HG03025 (cell line): ENCODE measurements at regions not wholly inside any gene's neighbourhood (a gene's known extent, or its start where the extent isn't known, plus 50 kb on each side); places are given as distances from the start of the nearest gene placed in this dataset.

Experiments
- ATAC-seq: cut with Tn5 transposase; IDR thresholded peaks from one replicate; pipeline ENCODE4 v1.9.1; 2021; ENCODE audit warnings: mild to moderate bottlenecking, moderate library complexity; ENCODE audit not compliant: unreplicated experiment, low FRiP score

DNA sequence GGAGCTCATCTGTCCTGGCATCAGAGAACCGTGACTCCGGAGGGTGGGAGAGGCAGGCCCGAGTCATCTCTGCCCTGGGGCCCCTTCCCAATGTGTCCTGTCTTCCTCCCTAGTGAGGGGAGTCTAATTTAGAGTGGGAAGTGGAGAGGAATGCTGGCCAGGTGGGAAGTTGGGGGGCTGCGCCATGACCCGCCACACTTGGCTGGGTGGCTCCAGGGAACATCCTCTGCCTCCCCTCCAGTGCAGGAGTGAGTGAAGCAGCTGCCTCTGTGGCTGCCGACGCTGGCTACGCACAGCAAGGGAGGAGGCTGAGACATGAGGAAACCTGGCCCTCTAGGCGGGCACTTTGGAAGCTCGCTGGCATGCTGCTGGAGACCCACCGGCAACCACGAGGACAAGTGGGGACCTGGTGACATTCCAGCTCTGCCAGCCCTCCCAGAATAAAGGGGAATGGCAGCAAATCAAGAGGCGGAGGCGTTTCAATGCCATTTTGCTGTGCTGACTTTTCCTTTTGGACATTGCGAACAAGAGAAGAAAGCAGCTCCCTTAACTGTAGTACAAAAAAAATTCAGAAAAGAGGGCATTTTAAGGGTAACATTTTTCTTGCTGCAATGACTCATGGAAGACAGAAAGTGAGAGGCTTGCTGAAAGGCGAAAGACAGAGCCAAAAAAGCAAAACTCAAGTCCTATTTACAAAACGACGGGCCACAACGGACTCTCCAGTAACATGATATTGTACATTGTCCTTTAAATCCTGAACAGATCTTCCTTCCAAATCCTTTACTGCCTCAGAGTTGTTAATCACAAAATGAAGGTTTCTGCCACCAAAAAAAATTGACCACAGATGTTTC, 121.2 kb upstream of the PITRM1 start:
- no peak for ATAC-seq

DNA sequence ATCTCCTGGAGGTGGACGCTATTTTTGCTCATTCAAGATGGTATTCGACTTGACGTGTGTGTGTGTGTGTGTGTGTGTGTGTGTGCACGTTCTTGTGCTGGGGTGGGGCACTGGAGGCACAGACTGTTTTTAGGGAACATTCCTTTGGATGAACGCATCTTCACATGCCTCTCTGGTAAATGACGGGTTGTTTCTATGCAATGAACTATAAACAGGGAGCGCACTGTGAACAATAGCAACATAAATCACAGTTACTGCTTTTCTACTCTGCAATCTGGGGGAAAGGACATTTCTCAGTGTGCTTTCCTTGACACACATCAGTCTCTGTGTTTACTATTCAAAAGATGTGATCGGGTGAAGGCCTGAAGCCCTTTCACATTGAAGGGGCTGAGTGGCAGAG, 120.1 kb upstream of the PITRM1 start:
- ATAC-seq = no peak

DNA sequence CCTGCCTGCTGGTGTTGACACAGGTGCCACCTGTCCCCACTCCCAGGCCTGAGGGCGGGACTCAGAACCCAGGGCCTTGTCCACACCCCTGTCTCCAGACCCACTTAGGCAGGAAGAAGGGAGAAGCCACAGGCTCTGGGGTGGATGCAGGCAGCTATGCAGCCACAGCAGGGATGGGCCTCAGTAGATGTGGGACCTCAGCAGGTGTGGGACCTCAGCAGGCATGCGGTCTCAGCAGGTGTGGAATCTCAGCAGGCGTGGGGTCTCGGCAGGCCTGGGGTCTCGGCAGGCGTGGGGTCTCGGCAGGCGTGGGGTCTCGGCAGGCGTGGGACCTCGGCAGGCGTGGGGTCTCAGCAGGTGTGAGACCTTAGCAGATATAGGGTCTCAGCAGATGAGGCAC, 118.0 kb upstream of the PITRM1 start:
- ATAC-seq = no peak

DNA sequence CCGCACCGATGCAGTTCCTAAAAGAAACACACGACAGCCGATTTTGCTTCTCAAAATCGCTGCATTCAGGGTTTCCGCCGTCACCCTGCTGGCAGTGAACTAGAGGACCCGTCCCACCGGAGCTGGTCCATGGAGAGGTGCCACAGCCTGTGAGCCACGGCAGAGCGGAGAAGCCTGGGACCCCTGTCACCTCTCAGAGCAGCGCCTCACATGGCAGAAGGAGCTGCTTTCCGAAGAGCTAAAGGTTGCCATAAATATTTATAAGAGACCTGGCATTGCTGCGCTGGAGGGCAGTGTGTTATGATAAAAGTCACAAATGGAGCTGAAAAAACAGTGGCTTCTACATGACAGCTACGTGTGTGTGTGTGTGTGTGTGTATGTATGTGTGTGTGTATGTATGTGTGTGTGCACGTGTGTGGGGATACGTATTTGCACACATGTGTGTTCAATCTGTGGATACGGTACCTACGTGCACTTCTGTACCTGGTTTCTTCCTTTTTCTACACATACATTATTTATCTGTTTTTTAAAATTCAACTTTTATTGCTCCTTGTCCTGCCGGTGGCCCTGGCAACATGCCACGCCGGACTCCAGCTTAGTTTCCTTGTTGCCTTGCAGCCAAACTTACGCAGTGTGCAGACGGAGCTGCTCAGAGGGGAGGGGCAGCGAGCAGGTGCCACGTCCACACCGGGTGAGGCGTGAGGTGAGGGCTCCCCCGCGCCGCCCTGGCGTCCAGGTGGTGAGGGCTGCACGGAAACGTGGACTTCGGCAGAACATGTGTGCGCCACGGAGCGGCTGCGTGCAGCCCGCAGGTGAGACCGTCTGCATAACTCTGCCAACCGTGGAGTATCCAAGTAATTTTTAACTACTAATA, 115.2 kb upstream of the PITRM1 start:
- ATAC-seq = no peak

DNA sequence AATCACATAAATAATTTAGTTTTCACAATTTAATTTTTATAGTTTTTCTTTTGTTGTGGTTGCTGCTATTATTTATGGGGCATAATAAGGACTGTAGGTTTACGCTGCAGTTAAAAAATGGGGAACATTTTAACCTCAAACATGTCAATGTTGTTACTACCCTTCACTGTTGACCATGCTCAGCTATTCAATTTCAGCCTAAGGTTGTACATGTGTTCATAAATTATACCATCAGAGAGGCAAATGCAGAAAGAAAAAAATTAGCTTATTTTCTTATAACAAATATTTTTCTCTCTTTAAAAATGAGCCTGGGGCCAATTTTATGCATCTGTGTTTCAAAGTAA, 110.1 kb upstream of the PITRM1 start:
- ATAC-seq = no peak

DNA sequence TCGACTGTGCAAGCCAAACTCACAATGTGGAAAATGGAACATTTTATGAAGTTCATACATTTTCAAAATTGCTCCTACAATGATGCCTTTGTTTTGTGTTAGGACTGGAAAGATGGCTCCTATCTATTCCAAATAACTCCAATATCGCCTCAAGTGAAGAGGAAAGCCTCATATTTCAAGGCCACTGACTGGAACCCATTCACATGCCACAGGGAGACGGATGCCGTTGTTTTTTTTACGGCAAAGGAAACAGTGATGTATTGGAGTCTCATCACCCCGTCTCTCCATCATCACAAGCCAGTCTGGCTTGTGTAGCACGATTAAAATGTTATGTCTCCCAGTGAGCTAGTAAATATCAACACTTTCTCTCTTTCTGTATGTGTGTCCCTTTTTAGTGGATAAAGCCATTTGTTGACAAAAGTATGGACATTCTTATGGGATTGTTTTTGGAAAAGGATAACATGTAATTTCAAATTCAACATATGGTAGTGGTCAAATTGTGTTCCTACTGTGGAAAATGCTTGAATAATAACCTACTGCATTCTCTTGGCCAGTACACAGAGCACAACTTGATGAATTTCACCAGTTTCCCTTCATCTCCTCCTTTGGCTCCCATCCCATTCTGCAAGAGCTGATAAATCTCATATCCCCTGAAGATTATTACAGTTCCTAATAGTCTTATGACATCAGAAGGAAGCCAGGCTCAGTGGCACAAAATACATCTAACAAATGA, 109.5 kb upstream of the PITRM1 start:
- no peak for ATAC-seq

DNA sequence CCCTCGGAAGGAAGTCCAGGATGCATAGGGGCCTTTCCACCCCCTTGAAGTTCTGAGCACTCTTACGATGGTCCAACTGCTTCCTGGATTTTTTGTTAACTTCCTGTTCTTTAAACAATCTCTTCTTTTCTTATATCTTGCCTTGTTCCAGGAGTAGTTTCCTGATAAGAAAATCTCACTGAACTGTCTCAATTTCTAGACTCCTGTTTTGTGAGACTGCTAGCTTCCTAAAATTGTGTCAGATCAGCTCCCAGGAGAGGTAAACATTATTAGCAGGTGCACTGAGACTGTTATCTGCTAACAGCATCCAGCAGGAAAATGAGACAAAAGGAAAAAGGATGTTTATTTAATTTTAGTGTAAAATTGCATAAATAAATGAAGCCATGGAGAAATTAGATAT, 106.2 kb upstream of the PITRM1 start:
- ATAC-seq = no peak

DNA sequence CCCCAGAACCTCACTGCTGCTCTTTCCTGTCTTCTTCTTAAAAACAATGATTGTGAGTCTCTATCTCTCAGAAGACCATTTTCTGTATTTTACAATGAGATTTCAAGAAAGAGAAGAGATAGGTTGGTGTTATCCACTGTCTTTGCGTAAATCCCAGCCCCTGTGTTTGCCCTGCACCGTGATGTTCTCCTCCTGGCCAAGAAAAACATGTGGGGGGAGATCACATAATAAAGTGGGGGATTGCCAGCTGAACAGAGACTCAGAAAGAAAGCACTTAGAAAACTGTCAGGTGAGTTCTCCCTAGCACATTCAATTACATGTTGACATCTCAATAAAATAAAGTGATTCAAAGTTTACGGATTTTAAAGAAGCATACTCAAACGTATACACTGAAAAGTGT, 105.0 kb upstream of the PITRM1 start:
- ATAC-seq = no peak

DNA sequence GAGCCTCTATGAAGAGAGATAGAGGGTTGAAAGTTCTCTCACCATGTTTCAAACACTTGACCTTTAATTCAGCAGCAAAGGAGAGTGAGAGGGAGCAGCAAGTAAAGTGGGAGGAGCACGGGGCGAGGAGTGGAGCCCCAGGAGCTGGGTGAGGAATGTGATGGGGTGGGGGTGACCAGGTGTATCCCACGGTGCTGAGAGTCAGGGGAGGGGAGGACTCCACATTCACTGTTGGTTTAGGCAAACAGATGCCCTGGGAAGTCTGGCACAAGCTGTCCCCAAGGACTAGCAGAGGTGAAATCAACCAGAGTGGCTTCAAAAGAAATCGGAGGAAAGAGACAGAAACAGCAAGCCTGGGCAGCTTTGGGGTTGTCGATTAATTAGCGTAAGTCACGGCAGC, 101.8 kb upstream of the PITRM1 start:
- ATAC-seq = no peak

DNA sequence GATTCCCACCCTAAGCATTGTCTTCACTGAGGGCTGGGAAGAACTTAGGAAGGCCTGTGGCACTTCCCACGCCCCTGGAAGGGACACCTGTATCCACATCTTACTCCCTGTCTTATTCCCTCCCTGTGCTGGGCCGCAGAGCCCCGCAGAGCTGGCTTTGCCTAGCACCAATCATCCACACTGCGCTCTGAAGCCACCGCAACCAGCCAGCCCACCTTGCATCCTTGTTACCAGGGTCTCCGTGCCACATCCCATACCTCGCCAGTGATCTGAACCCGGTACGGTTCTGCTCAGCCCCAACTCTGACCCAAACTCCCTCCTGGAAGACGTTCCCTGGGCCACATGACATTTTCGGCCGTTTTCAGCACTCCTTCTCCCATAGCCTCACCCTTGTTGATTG, 101.4 kb upstream of the PITRM1 start:
- no peak for ATAC-seq

DNA sequence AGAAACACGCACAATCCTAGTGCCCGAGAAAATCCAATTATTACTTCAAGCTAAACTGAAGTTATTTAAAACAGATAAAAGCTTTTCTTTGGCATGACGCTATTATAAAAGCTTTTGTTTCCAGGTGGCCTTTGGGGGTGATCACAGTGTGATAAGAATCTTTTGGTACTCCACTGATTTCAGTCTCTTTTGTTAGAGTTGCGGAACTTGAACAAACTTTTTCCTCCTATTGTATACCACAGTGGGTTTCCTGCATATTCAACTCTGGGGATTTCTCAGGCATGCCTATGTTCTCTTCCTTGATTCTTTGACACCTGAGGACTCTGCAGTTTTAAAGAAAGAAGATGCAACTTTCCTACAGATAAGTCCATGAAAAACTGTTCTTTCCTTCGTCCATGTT, 99.7 kb upstream of the PITRM1 start:
- no peak for ATAC-seq

DNA sequence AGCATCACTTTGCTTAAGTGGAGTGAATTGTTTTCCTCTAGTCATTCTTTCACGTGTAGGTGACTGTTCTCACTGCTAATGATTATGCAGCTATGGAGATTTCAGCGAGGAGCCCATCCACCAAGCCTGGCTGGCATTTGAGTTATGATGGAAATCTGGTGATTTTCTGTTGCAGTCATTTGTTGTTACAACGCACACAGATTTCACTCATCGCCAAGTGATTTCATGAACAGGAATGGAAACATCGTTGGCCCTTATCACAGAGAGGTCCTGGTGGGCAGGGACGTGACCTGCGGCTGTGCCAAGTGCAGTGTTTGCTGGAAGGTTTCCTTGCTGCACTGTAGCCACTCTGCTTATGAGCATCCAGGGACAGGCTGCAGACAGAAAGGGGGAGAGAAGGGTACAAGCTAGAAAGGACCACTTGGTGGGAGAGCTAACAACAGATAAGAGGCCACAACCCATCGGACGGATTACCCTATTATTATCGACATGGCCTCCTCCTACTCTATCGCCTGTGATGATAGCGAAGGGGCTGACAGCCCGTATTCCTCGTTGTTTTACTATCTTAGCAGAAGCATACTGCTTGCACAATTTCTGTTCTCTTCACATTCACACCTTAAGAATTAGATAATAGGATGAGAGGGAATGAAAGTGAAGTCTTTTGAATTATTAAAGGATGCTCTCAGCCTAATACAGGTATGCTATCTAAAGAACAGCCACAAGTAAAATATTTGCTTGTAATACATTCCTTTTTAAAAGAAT, 99.0 kb upstream of the PITRM1 start:
- no peak for ATAC-seq

DNA sequence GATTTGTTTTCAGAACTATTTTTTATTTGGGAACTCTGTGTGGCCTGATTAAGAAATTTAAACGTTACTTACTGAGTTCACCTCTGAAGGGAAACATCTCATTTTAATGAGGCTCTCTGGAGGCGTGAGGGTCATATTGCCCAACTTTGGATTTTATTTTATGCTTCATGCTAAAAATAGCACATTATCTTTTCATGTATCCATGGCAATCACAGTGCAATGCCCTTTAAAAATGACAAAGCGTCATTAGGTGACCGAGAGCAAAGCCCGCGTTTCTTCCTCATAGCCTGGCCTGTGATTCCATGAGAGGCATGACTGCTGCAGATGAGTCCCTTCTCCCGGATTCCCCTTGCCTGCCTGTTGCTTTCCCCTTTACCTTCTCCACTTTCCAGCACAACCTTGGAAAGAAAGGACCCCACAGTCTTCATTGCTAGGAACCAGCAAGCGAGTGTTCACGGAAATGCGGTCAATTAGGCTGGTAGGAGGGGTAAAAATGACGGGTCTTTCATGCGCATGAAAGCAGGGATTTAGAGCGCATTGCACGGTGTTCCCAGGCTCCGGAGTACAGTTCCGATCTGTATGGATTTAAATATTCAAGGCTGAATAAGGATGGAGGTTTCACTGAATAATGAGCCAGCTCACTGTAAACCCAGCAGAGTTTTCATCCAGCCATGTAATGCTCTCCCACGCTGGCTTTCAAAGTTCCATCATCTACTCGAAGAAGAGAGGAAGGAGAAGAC, 98.2 kb upstream of the PITRM1 start:
- ATAC-seq = no peak

DNA sequence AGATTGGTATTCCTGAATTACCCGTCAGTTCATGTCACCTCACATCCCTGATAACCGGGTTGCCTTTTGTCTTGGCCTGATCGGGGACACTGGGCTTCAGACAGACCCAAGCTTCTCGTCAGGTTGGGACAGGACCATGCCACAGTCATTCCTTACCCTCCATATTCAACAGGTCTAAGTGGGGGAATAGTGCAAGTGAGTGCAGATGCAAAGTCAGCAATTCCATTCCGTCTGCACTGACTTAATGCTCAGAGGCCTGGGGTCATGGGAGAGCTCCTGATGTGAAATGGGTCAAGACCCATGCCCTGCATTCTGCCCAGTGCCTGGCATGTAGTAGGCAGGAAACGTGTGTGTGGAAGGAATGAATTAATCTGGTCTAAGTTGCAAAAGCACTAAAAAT, 95.4 kb upstream of the PITRM1 start:
- no peak for ATAC-seq

DNA sequence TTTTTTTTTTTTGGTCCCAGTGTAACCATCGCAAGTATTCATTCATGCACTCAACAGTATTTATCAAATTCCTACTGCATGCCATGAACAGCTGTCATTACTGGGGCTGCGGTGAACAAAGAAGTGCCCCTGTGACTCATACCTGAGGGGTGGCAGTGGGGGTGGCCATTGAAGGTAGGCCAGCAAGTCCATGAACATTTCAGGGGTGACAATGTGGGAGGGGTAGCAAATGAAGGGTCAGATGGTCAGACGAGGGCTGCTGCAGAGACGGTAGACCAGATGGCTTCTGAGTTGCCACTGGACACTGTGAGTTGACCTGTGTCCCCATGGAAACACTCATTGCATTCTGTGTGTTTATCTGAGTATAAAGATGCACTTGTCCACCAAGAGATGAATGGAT, 92.5 kb upstream of the PITRM1 start:
- no peak for ATAC-seq

DNA sequence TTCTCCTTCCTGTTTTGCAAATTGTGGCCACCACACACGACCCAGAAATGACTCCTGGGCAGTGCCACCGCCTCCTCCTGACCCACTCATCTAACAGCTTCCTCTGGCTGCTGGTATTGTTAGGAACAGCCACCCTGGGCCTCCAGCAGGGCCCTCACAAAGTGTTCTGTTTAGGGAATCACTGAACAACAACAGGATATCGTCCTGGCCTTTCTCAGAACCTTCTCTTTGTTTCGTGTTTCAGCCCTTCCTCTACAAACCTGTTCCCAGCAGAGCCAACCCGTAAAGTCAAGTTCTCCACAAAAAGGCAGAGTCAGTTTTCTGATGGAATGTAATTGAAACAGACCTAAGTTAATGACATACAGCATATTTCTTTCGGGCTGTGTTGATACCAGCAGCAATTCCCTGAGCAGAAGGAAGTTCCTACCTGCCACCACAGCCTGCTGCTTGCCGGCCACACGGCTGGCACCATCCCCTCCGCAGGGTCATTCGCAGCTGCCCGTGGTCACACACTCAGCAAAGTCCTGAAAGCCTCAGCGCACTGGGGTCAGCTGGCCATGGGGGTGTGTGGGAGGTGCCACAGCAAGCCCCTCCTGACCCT, 91.7 kb upstream of the PITRM1 start:
- no peak for ATAC-seq

DNA sequence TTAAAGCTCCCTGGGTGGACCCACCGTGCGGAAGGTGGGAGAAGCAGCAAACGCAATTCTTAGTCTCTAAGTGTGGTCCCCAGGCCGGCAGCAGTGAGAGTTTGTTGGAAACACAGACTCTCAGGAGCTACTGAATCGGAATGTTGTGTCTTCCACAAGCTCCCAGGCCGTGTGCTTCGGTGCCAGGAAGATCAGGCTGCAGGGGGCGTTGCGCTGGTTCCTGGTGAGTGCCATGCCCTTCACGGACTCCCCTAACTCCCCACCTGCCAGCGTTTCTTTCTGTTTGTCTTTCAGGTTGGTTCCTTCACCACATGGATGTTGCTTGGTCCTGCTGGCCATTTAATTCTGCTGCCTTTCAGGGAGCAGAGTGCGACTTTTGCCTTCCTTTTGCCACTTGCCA, 91.2 kb upstream of the PITRM1 start:
- ATAC-seq = no peak

DNA sequence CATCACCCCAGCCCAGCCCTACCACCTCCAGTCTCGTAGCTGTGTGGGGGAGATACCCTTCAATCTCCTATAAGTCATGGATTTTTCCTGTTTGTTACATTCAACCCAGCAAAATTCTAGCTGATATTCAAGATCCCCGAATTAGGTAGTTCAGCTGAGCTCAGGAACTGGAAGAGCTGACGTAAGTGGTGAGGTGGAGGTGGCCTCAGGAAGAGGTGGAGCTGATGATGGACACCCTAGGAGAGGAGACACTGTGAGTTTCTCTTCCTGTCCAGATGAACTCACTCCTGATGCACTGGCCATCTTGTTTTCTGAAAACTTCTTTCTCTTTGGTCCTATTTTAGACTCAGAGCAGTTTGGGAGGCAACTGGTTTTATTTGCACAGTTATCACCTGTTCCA, 90.5 kb upstream of the PITRM1 start:
- ATAC-seq = no peak

DNA sequence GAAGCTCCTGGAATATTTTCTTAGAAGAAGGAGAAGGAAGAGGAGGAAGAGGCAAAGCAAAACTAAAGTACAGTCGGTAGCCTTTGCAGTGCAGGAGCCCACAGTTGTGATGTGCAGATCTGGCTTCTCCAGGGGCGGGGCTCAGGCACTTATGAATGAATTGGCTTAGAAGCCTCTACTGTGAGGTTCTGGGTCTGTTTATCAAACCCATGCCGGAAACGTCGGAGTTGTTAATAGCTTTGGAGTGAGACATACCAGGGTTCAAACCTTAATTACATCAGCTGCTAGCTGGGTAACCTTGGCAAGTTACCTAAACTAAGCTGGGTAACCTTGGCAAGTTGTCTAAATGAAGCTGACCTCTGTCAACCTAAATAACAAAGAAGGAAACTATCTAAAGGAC, 89.3 kb upstream of the PITRM1 start:
- no peak for ATAC-seq
